IMR-90 (cell line): ENCODE measurements at regions not wholly inside any gene's neighbourhood (a gene's known extent, or its start where the extent isn't known, plus 50 kb on each side); places are given as distances from the start of the nearest gene placed in this dataset.

ENCODE experiments used
- ATAC-seq: fragments of 200-7000 bp; cut with Tn5 transposase; 2 replicates; pipeline ENCODE4 v1.9.1; 2020; ENCODE audit warnings: low read depth, mild to moderate bottlenecking, moderate library complexity
- BruUV-seq: library from RNA; stranded (reverse); fragments of 400-500 nt; replicated peaks from 2 replicates; lab custom pipeline; 2021; lab: Mats Ljungman, UMichigan
- CTCF ChIA-PET: fragments of 300-600 bp; formaldehyde crosslinking; extraction: SDS; loops from one replicate; lab custom pipeline; 2021; ENCODE audit warnings: antibody characterized with exemption; lab: Yijun Ruan, JAX
- POLR2A ChIA-PET: fragments of 300-600 bp; sonication (Branson Sonifier 250); formaldehyde crosslinking; loops from one replicate; lab custom pipeline; 2022; ENCODE audit warnings: antibody characterized with exemption; ENCODE audit not compliant: unreplicated experiment; lab: Charles Lee
- DNase-seq: peaks from one replicate; pipeline ENCODE4 v3.0.0; 2013
- H2AFZ ChIP-seq: replicated peaks from 2 replicates; pipeline ENCODE3; 2013; ENCODE audit warnings: low read length, mild to moderate bottlenecking; ENCODE audit not compliant: poor library complexity
- H2AK5ac ChIP-seq: 2 replicates; pipeline ENCODE4 v1.6.1; 2013; ENCODE audit warnings: low read depth, low read length, inconsistent platforms
- H2AK9ac ChIP-seq: replicated peaks from 2 replicates; pipeline ENCODE3; 2013; ENCODE audit warnings: mild to moderate bottlenecking, low read depth, low read length, moderate library complexity; ENCODE audit not compliant: poor library complexity
- H2BK120ac ChIP-seq: 2 replicates; pipeline ENCODE4 v1.6.1; 2013; ENCODE audit warnings: low read depth, low read length, inconsistent platforms
- H2BK15ac ChIP-seq: 3 replicates; pipeline ENCODE4 v1.6.1; 2013; ENCODE audit warnings: low read depth, low read length, inconsistent platforms
- H2BK20ac ChIP-seq: 2 replicates; pipeline ENCODE4 v1.6.1; 2013; ENCODE audit warnings: low read depth, mild to moderate bottlenecking, inconsistent platforms, low read length, moderate library complexity
- H2BK5ac ChIP-seq: 2 replicates; pipeline ENCODE4 v1.6.1; 2013; ENCODE audit warnings: mild to moderate bottlenecking, low read depth, low read length, inconsistent platforms; ENCODE audit not compliant: poor library complexity, severe bottlenecking
- H3K14ac ChIP-seq: replicated peaks from 2 replicates; pipeline ENCODE4 v1.6.1; 2013; ENCODE audit warnings: low read depth, low read length, inconsistent platforms
- H3K18ac ChIP-seq: 2 replicates; pipeline ENCODE4 v1.6.1; 2013; ENCODE audit warnings: low read depth, low read length, control low read depth
- H3K23ac ChIP-seq: 2 replicates; pipeline ENCODE4 v1.6.1; 2013; ENCODE audit warnings: low read depth, low read length, inconsistent platforms
- H3K27ac ChIP-seq: 2 replicates; pipeline ENCODE4 v1.5.1; 2013; ENCODE audit warnings: mild to moderate bottlenecking, control low read depth, low read length; ENCODE audit not compliant: insufficient read depth
- H3K27me3 ChIP-seq: 2 replicates; pipeline ENCODE4 v1.6.1; 2013; ENCODE audit warnings: low read length; ENCODE audit not compliant: control insufficient read depth, insufficient read depth
- H3K36me3 ChIP-seq: 2 replicates; pipeline ENCODE4 v1.6.1; 2013; ENCODE audit warnings: low read length, mixed read lengths; ENCODE audit not compliant: control insufficient read depth, insufficient read depth
- H3K4ac ChIP-seq: 2 replicates; pipeline ENCODE4 v1.6.1; 2013; ENCODE audit warnings: low read depth, low read length, inconsistent platforms
- H3K4me1 ChIP-seq: 2 replicates; pipeline ENCODE4 v1.6.1; 2013; ENCODE audit warnings: low read length, mixed read lengths; ENCODE audit not compliant: control insufficient read depth, insufficient read depth
- H3K4me2 ChIP-seq: 2 replicates; pipeline ENCODE4 v1.6.1; 2013; ENCODE audit warnings: low read depth, mild to moderate bottlenecking, control low read depth, low read length, moderate library complexity
- H3K4me3 ChIP-seq: 2 replicates; pipeline ENCODE4 v1.5.1; 2013; ENCODE audit warnings: low read depth, mild to moderate bottlenecking, control low read depth, low read length, moderate library complexity; ENCODE audit not compliant: insufficient read depth
- H3K56ac ChIP-seq: 2 replicates; pipeline ENCODE4 v1.6.1; 2013; ENCODE audit warnings: low read length, inconsistent platforms; ENCODE audit not compliant: insufficient read depth; ENCODE audit errors: extremely low read depth
- H3K79me1 ChIP-seq, 2 experiments: 2 replicates each; pipeline ENCODE4 v1.6.1; 2013; ENCODE audit warnings: low read length in 2 of 2, inconsistent platforms in 1 of 2, low read depth in 1 of 2
- H3K9ac ChIP-seq: 2 replicates; pipeline ENCODE4 v1.6.1; 2013; ENCODE audit warnings: low read depth, low read length, control low read depth
- H3K9me1 ChIP-seq: 2 replicates; pipeline ENCODE4 v1.6.1; 2013; ENCODE audit warnings: low read length, inconsistent platforms; ENCODE audit not compliant: insufficient read depth
- H3K9me3 ChIP-seq: 2 replicates; pipeline ENCODE4 v1.6.1; 2013; ENCODE audit warnings: low read length; ENCODE audit not compliant: control insufficient read depth, insufficient read depth
- H4K20me1 ChIP-seq: 2 replicates; pipeline ENCODE4 v1.6.1; 2013; ENCODE audit warnings: low read length, inconsistent platforms; ENCODE audit not compliant: insufficient read depth
- H4K5ac ChIP-seq: 2 replicates; pipeline ENCODE4 v1.6.1; 2013; ENCODE audit warnings: mild to moderate bottlenecking, low read depth, low read length, control low read depth
- H4K8ac ChIP-seq, 2 experiments: 2 replicates each; pipeline ENCODE4 v1.6.1; 2013; ENCODE audit warnings: low read depth in 2 of 2, low read length in 2 of 2, control low read depth in 1 of 2, inconsistent platforms in 1 of 2
- H4K91ac ChIP-seq: 2 replicates; pipeline ENCODE4 v1.6.1; 2013; ENCODE audit warnings: low read depth, low read length, inconsistent platforms; ENCODE audit not compliant: insufficient read depth
- RFX5 ChIP-seq: IDR thresholded peaks from 2 replicates; pipeline ENCODE4 v1.8.0; 2012; ENCODE audit warnings: low read depth, mild to moderate bottlenecking, low read length, moderate library complexity
- WGBS, 2 experiments: methylation state at CpG; one replicate each; pipeline versions ENCODE4 v1.1.5 to v1.1.7; 2013; ENCODE audit warnings: missing lambda C conversion rate in 2 of 2; ENCODE audit not compliant: insufficient read length in 1 of 2; ENCODE audit errors: extremely low coverage in 2 of 2; 5-methylcytosine and 5-hydroxymethylcytosine counted together
- dilution Hi-C: fragments of 300-500 bp; cut with HindIII; formaldehyde crosslinking; loops from one replicate; pipeline ENCODE4 v1.14.3; 2018; ENCODE audit warnings: low sequenced_read_pairs; ENCODE audit not compliant: unreplicated experiment
- in situ Hi-C: fragments of 300-500 bp; cut with MboI; formaldehyde crosslinking; loops from 3 replicates; pipeline ENCODE4 v1.14.3; 2019; ENCODE audit warnings: low sequenced_read_pairs, inconsistent platforms, mixed read lengths
- intact Hi-C: fragments of 100-400 bp; cut with micrococcal nuclease; formaldehyde crosslinking; loops from 2 replicates; pipeline ENCODE4 v1.10.0; 2022
- TF ChIP-seq, protein P1 (sequence below): conservative IDR thresholded peaks from 2 replicates; pipeline ENCODE4 v1.5.1; 2012; ENCODE audit warnings: mild to moderate bottlenecking, low read depth, low read length, improper control_type of control experiment
- TF ChIP-seq, protein P2 (sequence below): fragments of 150-350 bp; IDR thresholded peaks from 2 replicates; pipeline ENCODE4 v1.6.1; 2016; ENCODE audit warnings: low read depth, mild to moderate bottlenecking, low read length, moderate library complexity, borderline replicate concordance

DNA sequence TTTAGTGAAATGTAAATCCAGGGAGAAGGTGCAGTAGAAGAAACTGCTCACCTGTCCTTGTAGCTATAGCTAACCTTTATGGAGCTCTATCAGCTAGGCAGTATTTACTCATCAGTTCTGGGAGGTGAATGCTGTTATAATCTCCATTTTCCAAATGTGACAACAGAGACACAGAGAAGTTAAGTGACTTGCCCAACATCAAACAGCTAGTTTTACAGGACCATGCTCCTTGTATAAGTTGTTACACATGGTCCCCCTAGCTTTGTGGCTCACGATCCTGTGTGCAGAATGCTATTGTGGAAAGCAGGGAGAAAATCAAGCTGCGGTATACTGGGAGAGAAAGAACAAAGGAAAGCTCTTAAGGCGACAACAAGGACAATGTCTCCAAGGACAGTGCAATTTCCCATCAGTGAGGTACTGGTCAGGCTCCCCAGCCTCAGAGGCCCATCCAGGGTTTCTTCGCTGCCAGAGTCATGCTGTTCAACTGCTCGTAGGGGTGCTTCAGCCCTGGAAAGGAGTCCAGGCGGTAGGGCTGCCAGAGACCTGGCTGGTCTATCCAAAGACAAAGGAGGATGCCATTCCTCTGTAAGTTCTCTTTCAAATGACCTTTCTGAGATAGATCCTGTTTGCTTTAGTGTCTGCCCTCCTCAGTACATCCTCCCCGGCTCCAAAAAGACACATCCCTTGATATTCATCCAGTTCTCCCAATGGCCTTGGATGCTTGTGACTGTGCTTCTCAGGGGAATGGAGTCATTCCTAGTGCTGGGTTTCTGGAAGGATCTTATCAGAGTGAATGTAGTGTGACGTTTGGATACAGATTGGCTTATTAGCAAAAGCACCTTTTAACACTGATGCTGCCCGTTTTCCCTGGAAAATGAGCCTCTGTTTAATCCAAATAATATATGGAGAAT is 95.5 kb downstream of the ARF6 start (continued):
- TF ChIP-seq, protein P1, sequence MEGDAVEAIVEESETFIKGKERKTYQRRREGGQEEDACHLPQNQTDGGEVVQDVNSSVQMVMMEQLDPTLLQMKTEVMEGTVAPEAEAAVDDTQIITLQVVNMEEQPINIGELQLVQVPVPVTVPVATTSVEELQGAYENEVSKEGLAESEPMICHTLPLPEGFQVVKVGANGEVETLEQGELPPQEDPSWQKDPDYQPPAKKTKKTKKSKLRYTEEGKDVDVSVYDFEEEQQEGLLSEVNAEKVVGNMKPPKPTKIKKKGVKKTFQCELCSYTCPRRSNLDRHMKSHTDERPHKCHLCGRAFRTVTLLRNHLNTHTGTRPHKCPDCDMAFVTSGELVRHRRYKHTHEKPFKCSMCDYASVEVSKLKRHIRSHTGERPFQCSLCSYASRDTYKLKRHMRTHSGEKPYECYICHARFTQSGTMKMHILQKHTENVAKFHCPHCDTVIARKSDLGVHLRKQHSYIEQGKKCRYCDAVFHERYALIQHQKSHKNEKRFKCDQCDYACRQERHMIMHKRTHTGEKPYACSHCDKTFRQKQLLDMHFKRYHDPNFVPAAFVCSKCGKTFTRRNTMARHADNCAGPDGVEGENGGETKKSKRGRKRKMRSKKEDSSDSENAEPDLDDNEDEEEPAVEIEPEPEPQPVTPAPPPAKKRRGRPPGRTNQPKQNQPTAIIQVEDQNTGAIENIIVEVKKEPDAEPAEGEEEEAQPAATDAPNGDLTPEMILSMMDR = no peak
- no peak for TF ChIP-seq RFX5

DNA sequence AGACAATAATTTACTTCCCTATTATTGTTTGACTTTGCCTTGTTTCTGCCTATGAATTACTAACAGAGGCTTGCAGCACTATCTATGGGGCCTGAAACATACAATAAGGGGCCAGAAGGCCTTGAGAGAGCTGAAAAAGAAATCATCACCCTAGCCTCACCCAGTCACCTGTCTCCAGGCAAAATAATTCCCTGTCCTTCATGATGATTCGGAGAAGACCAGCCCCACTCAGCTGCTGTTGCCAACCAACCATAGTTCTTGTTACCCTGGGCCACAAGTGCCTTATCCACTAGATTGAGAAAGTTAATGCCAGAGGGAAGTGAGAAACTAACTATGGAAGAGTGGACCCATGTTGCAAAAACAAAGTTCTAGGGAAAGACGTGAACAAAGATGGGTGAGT is 97.1 kb downstream of the ARF6 start:
- H2AFZ ChIP-seq = no peak overlapping the region
- no CpG with 5 or more reads among the region's 2 CpGs for WGBS, 2 experiments
- in situ Hi-C loops (no loop called here), intact Hi-C loops (no loop called here), dilution Hi-C loops (loop anchor here (25.0 kb wide), 1 partner anchor 128 kb away; the partner anchor contains the start of gene NEMF)
- H2BK5ac ChIP-seq = peak overlapping the region; percentile 24
- no peaks in the 10 kb centered on the region for H3K9me3 ChIP-seq
- H3K56ac ChIP-seq = no peak overlapping the region
- ATAC-seq = no peak
- H4K91ac ChIP-seq = no peak overlapping the region
- no peak overlapping the region for H3K4me2 ChIP-seq
- H4K20me1 ChIP-seq = no peaks in the 10 kb centered on the region
- peak; percentile 56 for TF ChIP-seq RFX5
- TF ChIP-seq, protein P2, sequence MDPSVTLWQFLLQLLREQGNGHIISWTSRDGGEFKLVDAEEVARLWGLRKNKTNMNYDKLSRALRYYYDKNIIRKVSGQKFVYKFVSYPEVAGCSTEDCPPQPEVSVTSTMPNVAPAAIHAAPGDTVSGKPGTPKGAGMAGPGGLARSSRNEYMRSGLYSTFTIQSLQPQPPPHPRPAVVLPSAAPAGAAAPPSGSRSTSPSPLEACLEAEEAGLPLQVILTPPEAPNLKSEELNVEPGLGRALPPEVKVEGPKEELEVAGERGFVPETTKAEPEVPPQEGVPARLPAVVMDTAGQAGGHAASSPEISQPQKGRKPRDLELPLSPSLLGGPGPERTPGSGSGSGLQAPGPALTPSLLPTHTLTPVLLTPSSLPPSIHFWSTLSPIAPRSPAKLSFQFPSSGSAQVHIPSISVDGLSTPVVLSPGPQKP = no peak
- H3K36me3 ChIP-seq = no peaks in the 10 kb centered on the region
- peak overlapping the region in 1 of 2 experiments; percentile 2; a peak in 1 of 4 replicates for H4K8ac ChIP-seq
- peak overlapping the region; percentile 85 for H2BK20ac ChIP-seq
- BruUV-seq = no TSS peak
- CTCF ChIA-PET = no interaction called here
- H2BK120ac ChIP-seq = peak overlapping the region; percentile 64; the same call in 1 of the 2 replicates
- peak overlapping the region; percentile 41; the same call in 1 of the 2 replicates for H2AK5ac ChIP-seq
- no peak overlapping the region; the same call in 1 of the 2 replicates for H4K5ac ChIP-seq
- no peak overlapping the region for H3K27ac ChIP-seq
- H3K4me3 ChIP-seq = no peak overlapping the region
- no peaks in the 10 kb centered on the region for H3K27me3 ChIP-seq
- POLR2A ChIA-PET = interaction anchor here (0.7 kb wide), 1 partner anchor 34 kb away, joined by 3 read pairs; no protein-coding TSS in a partner anchor
- H3K4me1 ChIP-seq = peaks cover 24% of the 10 kb centered on the region
- peak overlapping the region; percentile 55 for H3K14ac ChIP-seq
- no peak for DNase-seq
- peak overlapping the region; percentile 44; the same call in 1 of the 3 replicates for H2BK15ac ChIP-seq
- H3K4ac ChIP-seq = no peak overlapping the region
- no peak overlapping the region for H3K9ac ChIP-seq
- no peak overlapping the region for H2AK9ac ChIP-seq
- H3K79me1 ChIP-seq = peaks cover 0 to 9% of the 10 kb centered on the region in 2 experiments; a peak in 2 of 4 replicates
- H3K18ac ChIP-seq = no peak overlapping the region
- H3K23ac ChIP-seq = no peak overlapping the region
- peaks cover 19% of the 10 kb centered on the region for H3K9me1 ChIP-seq
